Natural killer cell (primary cell): ENCODE measurements at regions not wholly inside any gene's neighbourhood (a gene's known extent, or its start where the extent isn't known, plus 50 kb on each side); places are given as distances from the start of the nearest gene placed in this dataset.

Source experiments
- ATAC-seq, 3 donors: fragments of 150-1000 bp in 2 of 3; fragments of 200-7000 bp in 1 of 3; cut with Tn5 transposase; 1 replicate in 1 of 3; 2 replicates in 2 of 3; pipeline ENCODE4 v1.10.0; 2021; ENCODE audit warnings: mild to moderate bottlenecking in 2 of 3, moderate library complexity in 2 of 3
- DNase-seq, 2 donors: peaks; one replicate each; pipeline versions ENCODE4 v3.0.0 to v3.0.0-alpha.2; 2013 to 2021; ENCODE audit warnings: mixed read lengths in 1 of 2
- H3K27ac ChIP-seq: one replicate; pipeline ENCODE4 v1.5.1; 2013; ENCODE audit warnings: mild to moderate bottlenecking, low read length
- H3K27me3 ChIP-seq: one replicate; pipeline ENCODE4 v1.6.1; 2013; ENCODE audit warnings: low read length; ENCODE audit not compliant: control insufficient read depth, insufficient read depth
- H3K36me3 ChIP-seq: one replicate; pipeline ENCODE4 v1.6.1; 2013; ENCODE audit warnings: low read length; ENCODE audit not compliant: control insufficient read depth, insufficient read depth
- H3K4me1 ChIP-seq: one replicate; pipeline ENCODE4 v1.6.1; 2013; ENCODE audit warnings: low read length; ENCODE audit not compliant: control insufficient read depth, insufficient read depth
- H3K4me3 ChIP-seq: one replicate; pipeline ENCODE4 v1.5.1; 2013; ENCODE audit warnings: low read length
- H3K9me3 ChIP-seq: one replicate; pipeline ENCODE4 v1.6.1; 2013; ENCODE audit warnings: low read length; ENCODE audit not compliant: control insufficient read depth, insufficient read depth
- H3K27ac Mint-ChIP-seq, 2 donors: one replicate each; pipeline ENCODE4 v1.8.0; 2022; ENCODE audit warnings: mild to moderate bottlenecking in 2 of 2, mixed read lengths in 2 of 2, moderate library complexity in 1 of 2
- H3K27me3 Mint-ChIP-seq, 2 donors: one replicate each; pipeline ENCODE4 v1.8.0; 2022; ENCODE audit warnings: low read depth in 2 of 2, mixed read lengths in 2 of 2
- H3K36me3 Mint-ChIP-seq: one replicate; pipeline ENCODE4 v1.8.0; 2022; ENCODE audit warnings: mixed read lengths
- H3K4me1 Mint-ChIP-seq, 2 donors: one replicate each; pipeline ENCODE4 v1.8.0; 2022; ENCODE audit warnings: mixed read lengths in 2 of 2
- H3K4me3 Mint-ChIP-seq: one replicate; pipeline ENCODE4 v1.8.0; 2022; ENCODE audit warnings: mild to moderate bottlenecking, moderate library complexity, mixed read lengths
- H3K9me3 Mint-ChIP-seq, 2 donors: one replicate each; pipeline ENCODE4 v1.8.0; 2022; ENCODE audit warnings: mixed read lengths in 2 of 2
- WGBS: methylation state at CpG from one replicate; pipeline ENCODE4 v1.1.7; 2013; ENCODE audit warnings: missing lambda C conversion rate; ENCODE audit not compliant: insufficient coverage; 5-methylcytosine and 5-hydroxymethylcytosine counted together
- intact Hi-C: fragments of 100-400 bp; cut with micrococcal nuclease; formaldehyde crosslinking; loops from one replicate; pipeline ENCODE4 v1.14.2; 2022
- TF ChIP-seq, protein P1 (sequence below): fragments of 200-600 bp; IDR thresholded peaks from one replicate; pipeline ENCODE4 v1.8.0; 2022; ENCODE audit warnings: antibody characterized with exemption

DNA sequence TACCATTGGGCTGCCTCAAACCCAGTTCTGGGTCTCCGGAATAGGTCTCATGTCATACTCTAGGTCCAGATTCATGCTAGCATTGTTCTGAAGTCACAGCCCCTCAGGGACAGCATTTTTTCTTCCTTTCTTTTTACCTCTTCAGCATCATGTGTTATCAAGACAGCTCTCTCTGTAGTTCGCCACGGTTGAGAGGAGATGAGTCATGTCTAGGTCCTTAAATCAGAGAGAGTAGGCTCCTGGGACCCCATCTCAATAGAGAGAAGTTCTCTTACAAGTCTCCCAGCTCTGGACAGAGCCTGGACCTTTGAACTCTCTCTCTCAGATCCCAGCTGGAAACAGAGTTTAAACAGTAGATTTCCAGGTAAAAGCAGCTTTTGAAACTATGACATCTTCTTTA is 332.4 kb upstream of the CD180 start:
- ATAC-seq (no peak), DNase-seq (no peak)
- H3K27me3 ChIP-seq: no peaks in the 10 kb centered on the region
- H3K4me3 ChIP-seq: no peak overlapping the region
- Mint-ChIP-seq H3K27me3 (no peaks in the 10 kb centered on the region), H3K36me3 (peaks cover 6% of the 10 kb centered on the region), H3K27ac (no peak overlapping the region), H3K4me3 (no peak overlapping the region), H3K9me3 (peaks cover 0 to 2% of the 10 kb centered on the region in 2 donors), H3K4me1 (no peaks in the 10 kb centered on the region)
- no peak overlapping the region for H3K27ac ChIP-seq
- no peaks in the 10 kb centered on the region for H3K9me3 ChIP-seq
- no peaks in the 10 kb centered on the region for H3K4me1 ChIP-seq
- TF ChIP-seq, protein P1, sequence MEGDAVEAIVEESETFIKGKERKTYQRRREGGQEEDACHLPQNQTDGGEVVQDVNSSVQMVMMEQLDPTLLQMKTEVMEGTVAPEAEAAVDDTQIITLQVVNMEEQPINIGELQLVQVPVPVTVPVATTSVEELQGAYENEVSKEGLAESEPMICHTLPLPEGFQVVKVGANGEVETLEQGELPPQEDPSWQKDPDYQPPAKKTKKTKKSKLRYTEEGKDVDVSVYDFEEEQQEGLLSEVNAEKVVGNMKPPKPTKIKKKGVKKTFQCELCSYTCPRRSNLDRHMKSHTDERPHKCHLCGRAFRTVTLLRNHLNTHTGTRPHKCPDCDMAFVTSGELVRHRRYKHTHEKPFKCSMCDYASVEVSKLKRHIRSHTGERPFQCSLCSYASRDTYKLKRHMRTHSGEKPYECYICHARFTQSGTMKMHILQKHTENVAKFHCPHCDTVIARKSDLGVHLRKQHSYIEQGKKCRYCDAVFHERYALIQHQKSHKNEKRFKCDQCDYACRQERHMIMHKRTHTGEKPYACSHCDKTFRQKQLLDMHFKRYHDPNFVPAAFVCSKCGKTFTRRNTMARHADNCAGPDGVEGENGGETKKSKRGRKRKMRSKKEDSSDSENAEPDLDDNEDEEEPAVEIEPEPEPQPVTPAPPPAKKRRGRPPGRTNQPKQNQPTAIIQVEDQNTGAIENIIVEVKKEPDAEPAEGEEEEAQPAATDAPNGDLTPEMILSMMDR: no peak
- WGBS: 77% methylated on average over 3 of the region's 3 CpGs
- intact Hi-C loops: no loop called here
- no peaks in the 10 kb centered on the region for H3K36me3 ChIP-seq

DNA sequence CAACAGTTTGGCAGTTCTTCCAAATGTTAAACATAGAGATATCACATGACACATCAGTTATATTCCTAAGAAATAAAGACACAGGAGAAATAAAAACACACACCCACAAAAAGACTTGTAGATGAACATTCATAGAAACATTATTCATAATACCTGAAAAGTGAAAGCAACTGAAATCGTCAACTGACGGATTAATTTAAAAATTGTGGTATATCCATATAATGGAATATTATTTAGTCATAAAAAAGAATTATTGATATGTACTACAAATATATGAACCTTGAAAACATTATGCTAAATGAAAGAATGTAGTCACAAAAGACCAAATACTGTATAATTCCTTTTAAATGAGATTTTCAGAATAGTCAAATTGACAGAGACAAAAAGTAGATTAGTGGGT is 330.2 kb upstream of the CD180 start:
- WGBS: no CpG with 5 or more reads among the region's 2 CpGs
- intact Hi-C loops: no loop called here
- no peak for ATAC-seq

DNA sequence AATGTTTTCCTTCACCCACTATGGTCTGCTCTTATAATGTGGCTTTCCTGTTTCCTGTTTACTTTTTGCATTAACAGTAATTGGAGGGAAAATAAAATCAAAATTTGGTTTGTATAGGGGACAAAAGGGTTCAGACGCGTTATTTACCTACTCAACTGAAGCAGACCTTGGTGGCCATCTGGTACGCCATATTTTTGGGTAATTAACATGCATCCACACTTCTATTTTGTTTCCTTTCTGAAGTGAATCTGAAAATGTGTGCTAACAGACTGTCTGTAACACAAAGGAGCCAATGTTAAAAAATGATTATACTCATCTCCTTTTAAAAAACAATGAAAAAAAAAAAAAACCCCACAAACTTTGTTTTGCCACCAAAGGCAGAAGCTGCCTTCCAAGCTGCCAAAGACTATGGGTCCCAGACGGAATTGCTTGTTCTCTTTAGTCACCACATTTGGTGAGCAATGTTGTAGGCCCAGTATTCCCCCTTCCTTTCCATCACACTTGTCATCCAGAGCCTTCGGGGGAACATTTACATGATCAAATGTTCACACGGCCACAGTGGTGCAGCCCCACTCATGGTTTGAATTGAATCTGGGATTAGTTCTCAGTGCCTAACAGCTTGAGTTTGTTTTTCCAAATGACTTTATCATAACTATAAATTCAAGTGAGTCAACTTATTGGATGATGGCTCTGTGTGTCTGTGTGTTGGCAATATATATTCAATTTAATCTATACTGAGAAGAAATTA is 323.7 kb upstream of the CD180 start:
- H3K9me3 ChIP-seq: no peaks in the 10 kb centered on the region
- H3K4me3 Mint-ChIP-seq: peak overlapping the region; percentile 32
- peaks cover 27% of the 10 kb centered on the region for H3K4me1 ChIP-seq
- H3K27me3 ChIP-seq: no peaks in the 10 kb centered on the region
- no peaks in the 10 kb centered on the region for H3K27me3 Mint-ChIP-seq
- peak overlapping the region; percentile 65 to 77 for H3K27ac Mint-ChIP-seq
- no peaks in the 10 kb centered on the region for H3K9me3 Mint-ChIP-seq
- H3K36me3 ChIP-seq: no peaks in the 10 kb centered on the region
- WGBS: 66% methylated on average over 6 of the region's 6 CpGs
- peaks cover 35 to 40% of the 10 kb centered on the region in 2 donors for H3K4me1 Mint-ChIP-seq
- no peak overlapping the region for H3K4me3 ChIP-seq
- H3K36me3 Mint-ChIP-seq: no peaks in the 10 kb centered on the region
- DNase-seq: no peak
- intact Hi-C loops: no loop called here
- TF ChIP-seq, protein P1: no peak
- no peak for ATAC-seq
- peak overlapping the region; percentile 15 for H3K27ac ChIP-seq

More for the DNA sequence above, 330.2 kb upstream of the CD180 start:
- no peak overlapping the region for H3K4me3 Mint-ChIP-seq
- no peak overlapping the region for H3K27ac Mint-ChIP-seq
- H3K9me3 Mint-ChIP-seq: peaks cover 0 to 2% of the 10 kb centered on the region in 2 donors
- peaks cover 6% of the 10 kb centered on the region for H3K36me3 Mint-ChIP-seq
- H3K4me1 ChIP-seq: no peaks in the 10 kb centered on the region
- H3K27me3 ChIP-seq: no peaks in the 10 kb centered on the region
- no peak for DNase-seq
- H3K36me3 ChIP-seq: no peaks in the 10 kb centered on the region
- H3K9me3 ChIP-seq: no peaks in the 10 kb centered on the region
- H3K27me3 Mint-ChIP-seq: no peaks in the 10 kb centered on the region
- H3K27ac ChIP-seq: no peak overlapping the region
- H3K4me3 ChIP-seq: no peak overlapping the region
- H3K4me1 Mint-ChIP-seq: no peaks in the 10 kb centered on the region
- TF ChIP-seq, protein P1: no peak

DNA sequence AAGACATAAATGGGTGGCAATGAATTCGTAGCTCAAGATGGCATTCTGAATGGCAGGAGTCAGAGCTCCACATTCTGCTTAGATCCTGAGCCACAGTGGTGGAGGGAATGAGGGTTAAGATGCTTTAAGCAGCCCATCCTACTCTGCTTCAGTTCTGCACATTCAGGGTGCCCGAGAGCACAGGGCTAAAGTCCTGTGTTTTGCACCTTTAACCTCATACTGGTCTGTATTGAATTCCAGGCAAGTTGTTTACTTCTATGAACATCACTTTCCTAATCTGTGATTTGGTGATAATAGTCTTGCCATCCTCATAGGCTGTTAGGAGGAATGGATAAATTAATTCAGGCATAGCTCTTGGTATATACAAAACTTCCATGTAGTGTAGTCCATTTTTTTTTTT is 321.6 kb upstream of the CD180 start:
- H3K4me3 Mint-ChIP-seq: no peak overlapping the region
- peaks cover 56 to 61% of the 10 kb centered on the region in 2 donors for H3K4me1 Mint-ChIP-seq
- no peaks in the 10 kb centered on the region for H3K27me3 Mint-ChIP-seq
- WGBS: 82% methylated on average over 2 of the region's 2 CpGs
- H3K27ac ChIP-seq: no peak overlapping the region
- no peaks in the 10 kb centered on the region for H3K9me3 ChIP-seq
- intact Hi-C loops: loop anchor here (5.0 to 10.0 kb wide), 4 partner anchors 351 to 927 kb away; partner anchors contain the start of gene PIK3R1
- no peaks in the 10 kb centered on the region for H3K36me3 Mint-ChIP-seq
- DNase-seq: no peak
- H3K27me3 ChIP-seq: no peaks in the 10 kb centered on the region
- H3K36me3 ChIP-seq: no peaks in the 10 kb centered on the region
- no peaks in the 10 kb centered on the region for H3K9me3 Mint-ChIP-seq
- ATAC-seq: no peak
- peaks cover 42% of the 10 kb centered on the region for H3K4me1 ChIP-seq
- H3K27ac Mint-ChIP-seq: no peak overlapping the region
- no peak overlapping the region for H3K4me3 ChIP-seq
- TF ChIP-seq, protein P1: no peak
